Psoas muscle (tissue), 7 donors: ENCODE measurements at regions not wholly inside any gene's neighbourhood (a gene's known extent, or its start where the extent isn't known, plus 50 kb on each side); places are given as distances from the start of the nearest gene placed in this dataset.

ENCODE experiments used
- ATAC-seq, 4 donors: fragments of 200-7000 bp; cut with Tn5 transposase; one replicate each; pipeline ENCODE4 v1.9.1; 2020; ENCODE audit warnings: moderate library complexity in 3 of 4, mild to moderate bottlenecking in 2 of 4
- DNase-seq, 2 donors: peaks; one replicate each; pipeline ENCODE4 v3.0.0-alpha.2; 2020
- H3K27ac ChIP-seq: fragments of 200-600 bp; one replicate; pipeline ENCODE4 v1.8.0; 2022
- H3K27me3 ChIP-seq, 3 donors: fragments of 200-600 bp in 1 of 3; one replicate each; pipeline versions ENCODE4 v1.6.1 to v1.8.0; 2013 to 2022; ENCODE audit warnings: low read length in 2 of 3, mild to moderate bottlenecking in 2 of 3, moderate library complexity in 1 of 3; ENCODE audit not compliant: insufficient read depth in 3 of 3
- H3K36me3 ChIP-seq, 2 donors: fragments of 200-600 bp in 1 of 2; one replicate each; pipeline versions ENCODE4 v1.6.1 to v1.8.0; 2013 to 2022; ENCODE audit warnings: low read depth in 1 of 2, mild to moderate bottlenecking in 1 of 2, moderate library complexity in 1 of 2; ENCODE audit not compliant: insufficient read depth in 1 of 2
- H3K4me1 ChIP-seq: fragments of 200-600 bp; one replicate; pipeline ENCODE4 v1.8.0; 2022
- H3K4me3 ChIP-seq: fragments of 200-600 bp; one replicate; pipeline ENCODE4 v1.8.0; 2022; ENCODE audit warnings: mild to moderate bottlenecking
- H3K9me3 ChIP-seq: fragments of 200-600 bp; one replicate; pipeline ENCODE4 v1.8.0; 2022
- CTCF ChIP-seq: fragments of 200-600 bp; IDR thresholded peaks from one replicate; pipeline ENCODE4 v1.8.0; 2022; ENCODE audit warnings: antibody characterized with exemption
- WGBS, 3 donors: extraction: QIAGEN DNeasy Blood & Tissue Kit; methylation state at CpG; one replicate each; pipeline versions ENCODE4 v1.1.6 to v1.1.7; 2013; 5-methylcytosine and 5-hydroxymethylcytosine counted together
- intact Hi-C, 2 donors: fragments of 100-400 bp; cut with DNase I; formaldehyde crosslinking; loops; one replicate each; pipeline versions ENCODE4 v1.11.0 to v1.14.2; 2022
- donor health status: healthy with polysubstance abuse.
- donor health status: DM: no; HTN: no; CAD: no; lungs with moderate emphysema.
- donor health status: Bipolar disorder and iron deficiency.
- donor health status: healthy.
- donor health status: DM: yes; HTN: yes; CAD: no.
- donor health status: DM: no; HTN: no; CAD: no.
- donor health status: DM: yes; HTN: yes; CAD: no.

GRCh38 chr15:66955001-66955516 lies 110.3 kb upstream of the SMAD3 start:
- intact Hi-C loops = no loop called here
- peaks cover under 1% of the 10 kb centered on the region for H3K9me3 ChIP-seq
- no peaks in the 10 kb centered on the region for H3K4me1 ChIP-seq
- H3K4me3 ChIP-seq = no peak overlapping the region
- WGBS, 3 donors = 54% methylated on average over 4 of the region's 4 CpGs
- H3K36me3 ChIP-seq = no peaks in the 10 kb centered on the region
- H3K27ac ChIP-seq = no peak overlapping the region
- ATAC-seq (no peak), DNase-seq (no peak)
- TF ChIP-seq CTCF = no peak
- H3K27me3 ChIP-seq = no peaks in the 10 kb centered on the region

- Histone ChIP-seq H3K27me3 (no peaks in the 10 kb centered on the region), H3K4me1 (no peaks in the 10 kb centered on the region), H3K9me3 (no peaks in the 10 kb centered on the region), H3K4me3 (no peak overlapping the region), H3K36me3 (no peaks in the 10 kb centered on the region), H3K27ac (no peak overlapping the region)
- 64 to 76% (median 69%) methylated on average over 2 of the region's 2 CpGs for WGBS, 3 donors
- no peak for TF ChIP-seq CTCF
- DNase-seq (no peak), ATAC-seq (no peak)
- intact Hi-C loops = no loop called here
Measured at GRCh38 chr15:66955871-66956585, 109.4 kb upstream of the SMAD3 start.

GRCh38 chr15:66956672-66957430 lies 108.6 kb upstream of the SMAD3 start:
- no peaks in the 10 kb centered on the region for H3K36me3 ChIP-seq
- TF ChIP-seq CTCF = no peak
- H3K27ac ChIP-seq = no peak overlapping the region
- no peaks in the 10 kb centered on the region for H3K9me3 ChIP-seq
- 89 to 94% (median 90%) methylated on average over 9 of the region's 9 CpGs for WGBS, 3 donors
- DNase-seq = no peak
- H3K4me3 ChIP-seq = no peak overlapping the region
- intact Hi-C loops = no loop called here
- H3K4me1 ChIP-seq = no peaks in the 10 kb centered on the region
- H3K27me3 ChIP-seq = no peaks in the 10 kb centered on the region
- ATAC-seq = no peak

GRCh38 chr15:66957431-66957720 lies 108.0 kb upstream of the SMAD3 start:
- no peak for DNase-seq
- no peaks in the 10 kb centered on the region for H3K36me3 ChIP-seq
- no peaks in the 10 kb centered on the region for H3K9me3 ChIP-seq
- H3K4me3 ChIP-seq = no peak overlapping the region
- no peak for TF ChIP-seq CTCF
- no peaks in the 10 kb centered on the region for H3K27me3 ChIP-seq
- no peaks in the 10 kb centered on the region for H3K4me1 ChIP-seq
- H3K27ac ChIP-seq = no peak overlapping the region
- WGBS, 3 donors = 86 to 100% (median 100%) methylated on average over 1 of the region's 1 CpG
- intact Hi-C loops = no loop called here
- ATAC-seq = no peak
